Left lobe of liver (tissue), 2 donors: ENCODE measurements at regions not wholly inside any gene's neighbourhood (a gene's known extent, or its start where the extent isn't known, plus 50 kb on each side); places are given as distances from the start of the nearest gene placed in this dataset.

Experiments
- ATAC-seq: fragments of 200-7000 bp; cut with Tn5 transposase; one replicate; pipeline ENCODE4 v1.9.1; 2020; ENCODE audit warnings: mild to moderate bottlenecking, moderate library complexity
- DNase-seq: peaks from one replicate; pipeline ENCODE4 v3.0.0-alpha.2; 2020; ENCODE audit warnings: low spot score
- donor health status: DM: no; HTN: no; CAD: no; lungs with moderate emphysema.
- donor health status: DM: no; HTN: yes; CAD: no.

- DNase-seq, result no peak
- no peak for ATAC-seq
Measured at GRCh38 chr11:42255906-42256305, 796.5 kb upstream of the LRRC4C start.

GRCh38 chr11:42257534-42257933, 798.1 kb upstream of the LRRC4C start:
- DNase-seq (no peak), ATAC-seq (no peak)

DNA sequence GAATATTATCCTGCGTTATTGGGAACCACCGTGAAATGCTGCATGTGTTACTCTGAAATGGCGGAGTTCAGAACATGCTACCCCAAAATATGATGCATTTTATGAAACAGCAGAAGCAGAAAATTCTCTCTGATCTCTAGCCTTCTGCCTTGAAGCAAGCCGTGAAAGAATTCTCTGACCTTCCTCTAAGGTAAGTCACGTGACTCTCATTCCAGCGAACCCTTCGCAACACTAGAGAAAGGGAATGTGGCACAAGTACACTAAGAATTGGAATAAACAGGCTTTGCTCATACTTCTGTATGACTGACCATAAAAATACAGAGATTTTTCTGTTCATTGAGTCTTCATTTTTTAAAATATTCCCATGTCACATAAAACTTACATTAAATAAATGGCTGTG, 805.6 kb upstream of the LRRC4C start:
- DNase-seq (no peak), ATAC-seq (no peak)

DNA sequence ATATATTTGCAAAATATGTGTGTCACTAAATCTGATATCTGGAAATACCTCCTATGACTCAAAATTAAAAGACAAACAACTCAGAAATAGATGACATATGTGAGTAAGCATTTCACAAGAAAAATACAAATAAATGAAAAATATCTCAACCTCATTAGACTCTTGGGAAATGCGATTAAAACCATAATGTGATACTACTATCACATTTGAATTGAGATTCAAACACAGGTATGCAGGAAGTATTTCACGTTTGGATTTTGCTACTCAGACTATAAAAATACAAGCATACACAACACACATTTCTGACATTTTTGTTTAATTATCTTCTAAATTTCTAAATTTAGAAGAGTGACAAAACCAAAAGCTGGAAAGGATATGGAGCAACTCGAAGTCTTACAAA, 811.9 kb upstream of the LRRC4C start:
- DNase-seq (no peak), ATAC-seq (no peak)

- ATAC-seq (no peak), DNase-seq (no peak)
Measured at GRCh38 chr11:42273977-42274376, 814.5 kb upstream of the LRRC4C start.

DNA sequence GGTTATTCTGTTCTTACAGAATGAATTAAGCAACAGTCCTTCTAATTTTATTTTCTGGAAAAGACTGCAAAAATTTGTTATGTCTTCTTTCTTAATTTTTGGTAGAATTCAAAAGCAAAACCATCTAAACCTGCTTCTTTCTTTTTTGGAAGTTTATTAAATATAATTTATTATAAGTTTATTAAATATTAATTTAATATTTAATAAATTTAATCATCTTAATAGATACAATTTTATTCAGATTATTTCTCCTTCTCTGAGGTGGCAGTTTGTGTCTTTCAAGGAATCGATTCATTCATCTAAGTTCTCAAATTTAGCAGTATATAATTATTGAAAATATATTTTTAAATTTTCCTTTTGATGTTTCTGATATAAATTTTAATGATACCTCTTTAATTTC, 837.5 kb upstream of the LRRC4C start:
- ATAC-seq (no peak), DNase-seq (no peak)

DNA sequence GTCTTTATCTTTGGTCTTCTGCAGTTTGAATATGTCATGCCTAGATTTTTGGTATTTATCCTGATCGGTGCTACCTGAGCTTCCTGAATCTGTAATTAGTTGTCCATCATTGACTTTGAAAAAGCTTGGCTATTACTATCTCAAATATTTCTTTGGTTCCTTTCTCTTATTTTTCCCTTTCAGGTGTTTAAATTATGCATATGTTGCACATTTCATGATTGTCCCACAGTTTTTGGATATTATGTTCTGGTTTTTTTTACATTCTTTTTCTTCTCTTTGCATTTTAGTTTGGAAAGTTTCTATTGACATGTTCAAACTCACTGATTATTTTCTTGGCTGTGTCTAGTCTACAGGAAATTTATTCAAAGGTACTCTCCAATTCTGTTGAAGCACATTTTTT, 840.3 kb upstream of the LRRC4C start:
- ATAC-seq, result no peak
- DNase-seq, result no peak

- ATAC-seq (no peak), DNase-seq (no peak)
Measured at GRCh38 chr11:42301777-42302176, 842.3 kb upstream of the LRRC4C start.

DNA sequence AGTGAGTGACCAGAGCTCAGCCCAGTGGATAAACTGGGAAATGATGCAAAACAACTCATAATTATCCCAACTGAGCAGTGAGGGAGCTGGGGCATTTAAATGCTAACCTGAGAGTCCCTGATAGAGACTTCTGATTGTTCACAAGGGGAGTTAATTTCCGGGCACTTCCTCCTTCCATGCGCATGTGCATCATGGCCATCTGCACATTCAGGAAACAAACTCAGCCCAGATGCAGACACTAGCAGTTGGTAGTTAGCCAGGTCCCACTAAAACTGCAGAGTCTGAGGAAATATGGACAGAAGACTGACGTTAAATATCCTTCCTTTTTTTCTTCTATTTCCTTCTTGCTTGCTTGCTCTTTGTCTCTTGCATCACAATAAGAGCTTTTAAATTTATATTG, 852.1 kb upstream of the LRRC4C start:
- DNase-seq, result no peak
- ATAC-seq, result no peak

DNA sequence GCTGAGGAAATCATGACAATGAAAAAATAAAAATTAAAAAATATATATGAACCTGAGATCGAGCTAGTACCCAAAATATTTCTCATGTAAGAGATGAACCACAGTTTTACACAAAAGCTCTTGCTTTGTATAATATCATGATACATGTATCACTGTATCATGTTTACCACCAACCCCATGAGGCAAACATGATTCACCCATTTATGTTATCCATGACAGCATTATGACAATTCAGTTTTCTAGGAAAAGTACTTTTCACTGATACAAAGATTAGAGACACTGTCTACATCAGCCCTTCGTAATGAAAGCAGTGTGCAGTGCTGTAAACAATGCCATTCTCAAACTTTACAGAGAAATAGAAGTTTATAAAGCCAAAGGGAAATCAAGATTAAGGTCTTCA, 852.5 kb upstream of the LRRC4C start:
- ATAC-seq (no peak), DNase-seq (no peak)

- no peak for DNase-seq
- ATAC-seq, result no peak
Measured at GRCh38 chr11:42315267-42315666, 855.8 kb upstream of the LRRC4C start.

GRCh38 chr11:42315846-42316245, 856.4 kb upstream of the LRRC4C start:
- ATAC-seq (no peak), DNase-seq (no peak)

DNA sequence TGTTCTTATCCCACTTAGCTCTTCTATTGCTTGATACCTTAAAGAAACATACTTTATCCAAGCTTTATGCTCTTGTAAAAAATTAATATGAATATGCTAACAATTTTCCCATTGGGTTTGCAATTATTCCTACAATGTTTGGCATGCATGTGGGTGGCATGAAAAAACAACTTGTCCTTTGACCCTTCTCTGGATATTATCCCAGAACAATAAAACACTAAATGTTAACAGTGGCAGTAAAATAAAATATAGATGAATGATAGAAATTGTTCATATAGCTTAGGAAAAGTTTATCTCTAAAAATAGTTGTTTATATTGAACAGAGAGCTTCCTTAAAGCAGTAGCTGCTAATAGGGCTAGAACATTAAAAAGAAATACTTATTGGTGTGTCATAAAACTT, 860.5 kb upstream of the LRRC4C start:
- DNase-seq (no peak), ATAC-seq (no peak)

- ATAC-seq, result no peak
Measured at GRCh38 chr11:42329929-42330565, 870.6 kb upstream of the LRRC4C start.

DNA sequence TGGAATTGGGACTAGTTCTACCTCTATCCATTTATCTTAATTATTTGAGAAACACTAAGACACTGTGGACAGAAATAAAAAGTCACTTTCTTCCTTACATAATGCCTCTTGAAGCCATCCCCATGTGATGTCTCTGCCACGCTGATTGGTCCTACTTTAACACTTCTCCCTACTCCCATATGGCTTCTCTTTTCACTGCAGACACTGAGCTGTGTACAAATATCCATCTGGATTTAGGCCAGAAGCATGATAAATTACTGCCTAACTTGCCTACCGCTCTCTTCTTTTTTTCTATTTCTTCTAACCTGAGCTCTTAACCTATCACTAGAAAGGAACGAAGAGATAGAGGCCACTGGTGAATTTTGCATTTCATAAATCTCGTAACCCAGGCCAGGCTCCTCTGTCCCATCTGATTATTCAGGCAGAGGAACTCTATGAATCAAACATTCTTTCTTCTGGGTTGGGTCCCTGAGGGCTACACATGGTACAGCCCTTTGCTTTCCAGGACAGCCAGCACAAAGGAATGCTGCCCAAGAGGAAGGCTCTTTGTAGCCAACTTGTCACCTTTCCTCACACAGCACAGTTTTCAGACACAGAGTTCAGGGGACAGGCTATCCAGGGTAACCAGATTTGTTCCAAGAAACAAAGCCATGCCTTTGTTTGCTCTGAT, 878.5 kb upstream of the LRRC4C start:
- no peak for DNase-seq
- ATAC-seq, result no peak

More at GRCh38 chr11:42329929-42330565, 870.6 kb upstream of the LRRC4C start:
- DNase-seq, result no peak

GRCh38 chr11:42344204-42344792, 884.8 kb upstream of the LRRC4C start:
- DNase-seq (no peak), ATAC-seq (no peak)

DNA sequence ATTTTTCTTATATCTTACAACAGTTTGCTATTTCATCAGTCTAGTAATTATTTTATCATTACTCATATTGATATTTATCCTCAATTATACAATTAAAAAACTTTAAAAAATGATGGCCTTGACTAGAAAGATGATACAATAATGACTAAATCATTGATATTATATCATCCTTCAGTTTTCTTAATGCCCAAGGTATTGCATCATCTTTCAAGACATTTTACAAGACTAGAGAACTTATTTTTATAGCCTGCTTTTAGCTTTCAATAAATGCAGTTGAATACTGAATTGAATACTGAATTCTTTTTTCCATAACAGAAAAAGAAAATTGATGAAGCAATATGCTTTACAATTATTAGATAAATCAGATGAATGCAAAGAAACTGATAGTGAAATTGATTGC, 886.5 kb upstream of the LRRC4C start:
- DNase-seq (no peak), ATAC-seq (no peak)

DNA sequence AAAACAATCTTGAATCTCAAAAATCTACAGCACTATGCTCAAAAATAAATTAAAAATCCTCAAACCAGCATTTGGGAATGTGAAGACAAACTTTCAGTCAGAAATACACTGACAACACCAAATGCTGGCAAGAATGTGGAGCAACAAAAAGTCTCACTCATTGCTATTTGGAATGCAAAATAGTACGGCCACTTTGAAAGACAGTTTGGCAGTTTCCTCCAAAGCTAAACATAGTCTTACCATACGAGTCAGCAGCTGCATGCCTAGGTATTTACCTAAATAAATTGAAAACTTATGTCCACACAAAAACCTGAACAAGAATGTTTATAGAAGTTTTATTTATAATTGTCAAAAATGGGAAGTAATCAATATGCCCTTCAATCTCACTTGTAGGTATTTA, 904.2 kb upstream of the LRRC4C start:
- no peak for DNase-seq
- no peak for ATAC-seq

GRCh38 chr11:42390116-42390515, 921.7 kb upstream of the API5 start:
- ATAC-seq (no peak), DNase-seq (no peak)

- ATAC-seq (no peak), DNase-seq (no peak)
Measured at GRCh38 chr11:42397483-42397882, 914.3 kb upstream of the API5 start.

DNA sequence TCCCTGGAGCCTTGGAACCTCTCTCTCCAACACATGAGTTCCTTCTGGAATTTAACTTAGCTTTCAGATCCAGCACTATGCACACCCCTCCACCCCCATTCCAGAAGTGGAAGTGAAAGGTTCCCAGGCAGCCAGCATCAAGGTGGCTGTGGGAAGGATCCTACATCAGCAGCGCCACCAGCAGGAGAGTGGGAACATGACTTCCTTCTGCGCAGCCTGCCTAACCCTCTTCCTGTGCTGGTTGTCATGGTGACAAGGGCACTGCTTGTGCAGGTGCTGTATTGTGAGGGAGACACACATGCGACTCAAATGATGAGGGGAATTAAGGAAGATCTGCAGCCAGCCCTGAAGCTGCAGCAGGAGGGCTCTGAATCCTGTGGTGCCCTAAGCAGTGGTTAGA, 904.5 kb upstream of the API5 start:
- no peak for DNase-seq
- no peak for ATAC-seq

GRCh38 chr11:42410251-42410955, 901.4 kb upstream of the API5 start:
- DNase-seq (no peak), ATAC-seq (no peak)
